H1 (cell line): ENCODE measurements at regions not wholly inside any gene's neighbourhood (a gene's known extent, or its start where the extent isn't known, plus 50 kb on each side); places are given as distances from the start of the nearest gene placed in this dataset.

Experiments
- ATF3 ChIP-seq: IDR thresholded peaks from 2 replicates; pipeline ENCODE4 v1.6.1; 2011; ENCODE audit warnings: low read depth, mild to moderate bottlenecking, low read length; ENCODE audit not compliant: insufficient read depth
- CBX5 ChIP-seq: fragments of 300-800, 300-1000 bp; sonication (generic); IDR thresholded peaks from 2 replicates; pipeline ENCODE4 v1.7.1; 2016; ENCODE audit warnings: antibody characterized with exemption, low read length, low read depth
- CREB1 ChIP-seq: IDR thresholded peaks from 2 replicates; pipeline ENCODE4 v1.6.1; 2012; ENCODE audit warnings: inconsistent platforms
- NANOG ChIP-seq: IDR thresholded peaks from 2 replicates; pipeline ENCODE4 v1.6.1; 2011; ENCODE audit warnings: low read length, low read depth, mild to moderate bottlenecking, inconsistent platforms; ENCODE audit not compliant: insufficient read depth, poor library complexity, severe bottlenecking
- NRF1 ChIP-seq: IDR thresholded peaks from 2 replicates; pipeline ENCODE4 v1.6.1; 2011; ENCODE audit warnings: mild to moderate bottlenecking, low read depth, low read length, improper control_type of control experiment
- PHF8 ChIP-seq: fragments of 200-600 bp; sonication (generic); conservative IDR thresholded peaks from 2 replicates; pipeline ENCODE4 v1.7.1; 2012; ENCODE audit warnings: low read depth, mild to moderate bottlenecking, inconsistent platforms, low read length, moderate library complexity
- ZNF274 ChIP-seq: IDR thresholded peaks from 2 replicates; pipeline ENCODE4 v1.7.0; 2012; ENCODE audit warnings: low read length, borderline replicate concordance; ENCODE audit errors: extremely low read depth

- no peak for TF ChIP-seq CBX5
- no peak for TF ChIP-seq NANOG
- no peak for TF ChIP-seq PHF8
- no peak for TF ChIP-seq ZNF274
- no peak for TF ChIP-seq ATF3
- TF ChIP-seq NRF1, result no peak
- no peak for TF ChIP-seq CREB1
- TF ChIP-seq, all 59 proteins: peak for 0
Observed at GRCh38 chr3:159860269-159861116, 128.1 kb upstream of the IL12A start (continued).
